ENCODE measurements at regions not wholly inside any gene's neighbourhood (a gene's known extent, or its start where the extent isn't known, plus 50 kb on each side); places are given as distances from the start of the nearest gene placed in this dataset.

GRCh38 chr10:34869135-34869836 is 54.2 kb upstream of the PARD3 start:
- CTCF ChIA-PET, result no interaction called here
- POLR2A ChIA-PET, result interaction anchor here (0.6 kb wide), 1 partner anchor 54 kb away, joined by 3 read pairs; no protein-coding TSS in a partner anchor
- Histone ChIP-seq H3K36me3 (ENCODE audit: control insufficient read depth in 1 of 2, insufficient read depth in 2 of 2, low read length in 2 of 2) (no peaks in the 10 kb centered on the region), H3K4me1 (ENCODE audit: control insufficient read depth in 1 of 2, insufficient read depth in 2 of 2, low read length in 2 of 2) (peaks cover 2 to 4% of the 10 kb centered on the region in 2 experiments; a peak in 1 of 4 replicates), H3K27ac (ENCODE audit: low read depth, low read length) (no peak overlapping the region), H3K9me3 (ENCODE audit: control insufficient read depth in 1 of 2, insufficient read depth in 1 of 2, low read depth in 1 of 2, low read length in 2 of 2) (no peaks in the 10 kb centered on the region), H2AFZ (ENCODE audit: low read depth, low read length, poor library complexity, severe bottlenecking) (no peak overlapping the region), H3K9ac (ENCODE audit: low read length) (no peak overlapping the region), H3K4me3 (replicated peaks in 1 of 2; ENCODE audit: low read depth in 1 of 2, low read length in 2 of 2) (no peak overlapping the region), H3K9me2 (ENCODE audit: insufficient read depth) (no peaks in the 10 kb centered on the region), H4K20me1 (ENCODE audit: insufficient read depth) (no peaks in the 10 kb centered on the region), H3K4me2 (ENCODE audit: low read length) (no peak overlapping the region), H3K27me3 (ENCODE audit: insufficient read depth, low read length) (no peaks in the 10 kb centered on the region), H3K79me2 (ENCODE audit: insufficient read depth, low read length) (no peaks in the 10 kb centered on the region)
- no peak for TF ChIP-seq POLR2A (IDR thresholded peaks at IDR 0.05; ENCODE audit: borderline replicate concordance, extremely low read depth, insufficient read depth, insufficient read length)
- TF ChIP-seq EZH2phosphoT487 (IDR thresholded peaks at IDR 0.05; ENCODE audit: borderline replicate concordance), result no peak
- no peak for TF ChIP-seq FOSL1 (IDR thresholded peaks at IDR 0.05; ENCODE audit: low read depth)
- no peak for TF ChIP-seq POLR2AphosphoS5 (IDR thresholded peaks at IDR 0.05; ENCODE audit: low read depth, low read length)
- no peak for TF ChIP-seq SP1 (IDR thresholded peaks at IDR 0.05; ENCODE audit: low read depth)
- no peak for TF ChIP-seq TCF7L2 (IDR thresholded peaks at IDR 0.05; ENCODE audit: borderline replicate concordance, extremely low read depth, insufficient read depth, insufficient read length)
- TF ChIP-seq SIN3A (IDR thresholded peaks at IDR 0.05; ENCODE audit: low read depth), result no peak
- no peak for TF ChIP-seq EGR1 (IDR thresholded peaks at IDR 0.05; ENCODE audit: low read depth)
- TF ChIP-seq MAX (IDR thresholded peaks at IDR 0.05), result no peak
- TF ChIP-seq ELF1 (IDR thresholded peaks at IDR 0.05; ENCODE audit: borderline replicate concordance, low read depth), result no peak
- TF ChIP-seq ZNF274 (IDR thresholded peaks at IDR 0.05; ENCODE audit: low read depth, low read length), result no peak
- no peak for TF ChIP-seq CEBPB (IDR thresholded peaks at IDR 0.05; ENCODE audit: low read depth)
- no peak for TF ChIP-seq YY1 (IDR thresholded peaks at IDR 0.05; ENCODE audit: extremely low read depth, insufficient replicate concordance, low read depth, low read length)
- ATAC-seq (no peak), DNase-seq (ENCODE audit: low read depth, low spot score) (no peak)
- BruUV-seq (replicated peaks), result no TSS peak
- intact Hi-C loops (cut with micrococcal nuclease), result no loop called here
- RAD21 ChIA-PET (ENCODE audit: low non-redundant PET in 1 of 2, low total read pairs in 2 of 2, uncharacterized antibody in 2 of 2, unreplicated experiment in 2 of 2), result no interaction called here
